ENCODE measurements at regions not wholly inside any gene's neighbourhood (a gene's known extent, or its start where the extent isn't known, plus 50 kb on each side); places are given as distances from the start of the nearest gene placed in this dataset.

- no peak for DNase-seq (ENCODE audit: low spot score)
Observed at GRCh38 chr7:124514471-124514870, 251.1 kb downstream of the GPR37 start.

- DNase-seq (ENCODE audit: low spot score) = peak; percentile 27
Observed at GRCh38 chr7:124497176-124497575, 268.4 kb downstream of the GPR37 start.

- peak; percentile 5 for DNase-seq (ENCODE audit: low spot score)
Observed at GRCh38 chr7:124489925-124490324, 275.7 kb downstream of the GPR37 start.

- DNase-seq (ENCODE audit: low spot score) = no peak
Observed at GRCh38 chr7:124489082-124489819, 276.3 kb downstream of the GPR37 start.

- DNase-seq (ENCODE audit: low spot score) = no peak
Observed at GRCh38 chr7:124482229-124482628, 283.4 kb downstream of the GPR37 start.

- DNase-seq (ENCODE audit: low spot score) = no peak
Observed at GRCh38 chr7:124480821-124481290, 284.7 kb downstream of the GPR37 start.

- DNase-seq (ENCODE audit: low spot score) = peak; percentile 14
Observed at GRCh38 chr7:124480036-124480820, 285.4 kb downstream of the GPR37 start.

- DNase-seq (ENCODE audit: low spot score) = no peak
Observed at GRCh38 chr7:124462249-124462648, 303.3 kb downstream of the GPR37 start.

- no peak for DNase-seq (ENCODE audit: low spot score)
Observed at GRCh38 chr7:124460555-124460954, 305.0 kb downstream of the GPR37 start.

- DNase-seq (ENCODE audit: low spot score) = no peak
Observed at GRCh38 chr7:124460056-124460450, 305.5 kb downstream of the GPR37 start.

- DNase-seq (ENCODE audit: low spot score) = no peak
Observed at GRCh38 chr7:124459101-124460055, 306.2 kb downstream of the GPR37 start.

- no peak for DNase-seq (ENCODE audit: low spot score)
Observed at GRCh38 chr7:124457841-124458240, 307.8 kb downstream of the GPR37 start.

- DNase-seq (ENCODE audit: low spot score) = no peak
Observed at GRCh38 chr7:124456286-124456685, 309.3 kb downstream of the GPR37 start.

- no peak for DNase-seq (ENCODE audit: low spot score)
Observed at GRCh38 chr7:124452186-124452585, 313.4 kb downstream of the GPR37 start.

GRCh38 chr7:124449896-124450295 is 315.7 kb downstream of the GPR37 start:
- DNase-seq (ENCODE audit: low spot score) = no peak

GRCh38 chr7:124444696-124445480 is 320.7 kb downstream of the GPR37 start:
- no peak for DNase-seq (ENCODE audit: low spot score)

- no peak for DNase-seq (ENCODE audit: low spot score)
Observed at GRCh38 chr7:124443762-124444161, 321.8 kb downstream of the GPR37 start.

GRCh38 chr7:124440081-124440480 is 325.5 kb downstream of the GPR37 start:
- DNase-seq (ENCODE audit: low spot score) = no peak

GRCh38 chr7:124432009-124432578 is 333.5 kb downstream of the GPR37 start:
- DNase-seq (ENCODE audit: low spot score) = no peak

GRCh38 chr7:124429923-124430322 is 335.7 kb downstream of the GPR37 start:
- DNase-seq (ENCODE audit: low spot score) = no peak

GRCh38 chr7:124428781-124429180 is 336.8 kb downstream of the GPR37 start:
- DNase-seq (ENCODE audit: low spot score) = no peak

Data from SK-N-DZ (cell line).